HepG2 (cell line): ENCODE measurements at regions not wholly inside any gene's neighbourhood (a gene's known extent, or its start where the extent isn't known, plus 50 kb on each side); places are given as distances from the start of the nearest gene placed in this dataset.

Experiments used
- BRCA1 ChIP-seq: sonication (generic); formaldehyde crosslinking; IDR thresholded peaks from 2 replicates; pipeline ENCODE4 v1.4.0; 2020; ENCODE audit warnings: missing genetic modification reagents
- CSRNP1 ChIP-seq: sonication (generic); formaldehyde crosslinking; IDR thresholded peaks from 2 replicates; pipeline ENCODE4 v1.8.1; 2023; ENCODE audit warnings: mild to moderate bottlenecking, missing genetic modification reagents
- FLYWCH1 ChIP-seq: sonication (generic); formaldehyde crosslinking; IDR thresholded peaks from 2 replicates; pipeline ENCODE4 v1.8.1; 2023; ENCODE audit warnings: mild to moderate bottlenecking, missing genetic modification reagents
- IRF1 ChIP-seq: sonication (generic); formaldehyde crosslinking; IDR thresholded peaks from 2 replicates; pipeline ENCODE4 v1.4.0; 2020; ENCODE audit warnings: low read depth, mild to moderate bottlenecking, missing genetic modification reagents
- IRX3 ChIP-seq: sonication (generic); formaldehyde crosslinking; IDR thresholded peaks from 2 replicates; pipeline ENCODE4 v1.8.1; 2023; ENCODE audit warnings: mild to moderate bottlenecking, low read depth, missing genetic modification reagents, borderline replicate concordance
- MXD1 ChIP-seq: sonication (generic); formaldehyde crosslinking; IDR thresholded peaks from 2 replicates; pipeline ENCODE4 v1.4.0; 2020; ENCODE audit warnings: mild to moderate bottlenecking, missing genetic modification reagents
- NFATC3 ChIP-seq: sonication (generic); formaldehyde crosslinking; IDR thresholded peaks from 2 replicates; pipeline ENCODE4 v1.5.1; 2020; ENCODE audit warnings: mild to moderate bottlenecking, missing genetic modification reagents
- SAFB2 ChIP-seq: sonication (generic); formaldehyde crosslinking; IDR thresholded peaks from 2 replicates; pipeline ENCODE4 v1.5.1; 2020; ENCODE audit warnings: missing genetic modification reagents, low read depth, mild to moderate bottlenecking, borderline replicate concordance
- SMAD9 ChIP-seq: sonication (generic); formaldehyde crosslinking; IDR thresholded peaks from 2 replicates; pipeline ENCODE4 v1.5.1; 2020; ENCODE audit warnings: mild to moderate bottlenecking, missing genetic modification reagents
- SPEN ChIP-seq: sonication (generic); formaldehyde crosslinking; IDR thresholded peaks from 2 replicates; pipeline ENCODE4 v1.5.1; 2020; ENCODE audit warnings: low read depth, mild to moderate bottlenecking, missing genetic modification reagents
- SYNCRIP ChIP-seq: fragments of 200-400 bp; formaldehyde crosslinking; IDR thresholded peaks from 2 replicates; pipeline ENCODE4 v1.6.1; 2018; ENCODE audit warnings: mild to moderate bottlenecking, low read depth, low read length; ENCODE audit not compliant: insufficient read depth
- TEAD3 ChIP-seq: optimal IDR thresholded peaks from 2 replicates; pipeline ENCODE3; 2016; ENCODE audit warnings: borderline replicate concordance
- ZBTB49 ChIP-seq: sonication (generic); formaldehyde crosslinking; IDR thresholded peaks from 2 replicates; pipeline ENCODE4 v1.4.0; 2020; ENCODE audit warnings: missing genetic modification reagents, borderline replicate concordance
- ZNF160 ChIP-seq: sonication (generic); formaldehyde crosslinking; IDR thresholded peaks from 2 replicates; pipeline ENCODE4 v1.8.0; 2022; ENCODE audit warnings: mild to moderate bottlenecking, inconsistent platforms, missing genetic modification reagents
- ZNF18 ChIP-seq: sonication (generic); formaldehyde crosslinking; IDR thresholded peaks from 2 replicates; pipeline ENCODE4 v1.8.0; 2022; ENCODE audit warnings: mild to moderate bottlenecking, missing genetic modification reagents; ENCODE audit not compliant: insufficient replicate concordance
- ZNF256 ChIP-seq: sonication (generic); formaldehyde crosslinking; conservative IDR thresholded peaks from 2 replicates; pipeline ENCODE4 v1.4.0; 2020; ENCODE audit warnings: missing genetic modification reagents
- ZNF292 ChIP-seq: sonication (generic); formaldehyde crosslinking; IDR thresholded peaks from 2 replicates; pipeline ENCODE4 v1.8.1; 2022; ENCODE audit warnings: mild to moderate bottlenecking, low read depth, missing genetic modification reagents, borderline replicate concordance
- ZNF563 ChIP-seq: sonication (generic); formaldehyde crosslinking; IDR thresholded peaks from 2 replicates; pipeline ENCODE4 v1.8.0; 2022; ENCODE audit warnings: mild to moderate bottlenecking, moderate library complexity, missing genetic modification reagents

DNA sequence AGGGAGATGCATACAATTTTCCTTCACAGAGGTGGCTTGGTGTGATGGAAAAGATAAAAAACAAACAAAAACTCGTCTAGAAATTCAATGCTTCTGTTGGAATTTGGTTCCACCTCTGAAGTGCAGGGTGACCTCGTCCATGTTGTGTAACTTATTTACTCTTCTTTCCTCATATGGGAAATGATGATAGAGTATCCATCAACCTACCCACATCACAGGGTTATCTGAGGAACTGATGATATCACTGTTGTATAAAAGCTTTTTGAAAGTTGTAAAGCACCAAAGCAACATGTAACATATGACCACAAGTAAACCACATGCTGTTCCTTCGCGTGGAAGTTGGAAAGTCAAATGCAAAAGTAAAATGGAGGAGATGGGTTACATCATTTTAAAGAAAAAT is 212.0 kb upstream of the SGK1 start (continued):
- no peak for TF ChIP-seq ZNF256 (CRISPR knock-in tag)
- TF ChIP-seq SAFB2 (CRISPR knock-in tag) = no peak
- no peak for TF ChIP-seq SYNCRIP
- TF ChIP-seq SMAD9 = no peak
- TF ChIP-seq FLYWCH1 = no peak
- no peak for TF ChIP-seq SPEN (CRISPR knock-in tag)
- no peak for TF ChIP-seq MXD1 (CRISPR knock-in tag)
- no peak for TF ChIP-seq BRCA1 (CRISPR knock-in tag)
- peak; percentile 96 for TF ChIP-seq TEAD3 (CRISPR knock-in tag)
- no peak for TF ChIP-seq ZBTB49 (CRISPR knock-in tag)
- TF ChIP-seq IRX3 (CRISPR knock-in tag) = 0 out of 2 replicates have a peak, but pooled peaks have one; percentile 34
- no peak for TF ChIP-seq ZNF292 (CRISPR knock-in tag)
- no peak for TF ChIP-seq ZNF18
- TF ChIP-seq CSRNP1 (CRISPR knock-in tag) = no peak
- TF ChIP-seq NFATC3 (CRISPR knock-in tag) = no peak
- no peak for TF ChIP-seq ZNF160 (CRISPR knock-in tag)
- TF ChIP-seq ZNF563 (CRISPR knock-in tag) = no peak
- no peak for TF ChIP-seq IRF1 (CRISPR knock-in tag)
